ENCODE measurements at regions not wholly inside any gene's neighbourhood (a gene's known extent, or its start where the extent isn't known, plus 50 kb on each side); places are given as distances from the start of the nearest gene placed in this dataset.

- no peak for DNase-seq
Observed at GRCh38 chrX:69083361-69083760, 81.9 kb downstream of the PJA1 start.

- DNase-seq: no peak
Observed at GRCh38 chrX:69082753-69083150, 82.5 kb downstream of the PJA1 start.

DNA sequence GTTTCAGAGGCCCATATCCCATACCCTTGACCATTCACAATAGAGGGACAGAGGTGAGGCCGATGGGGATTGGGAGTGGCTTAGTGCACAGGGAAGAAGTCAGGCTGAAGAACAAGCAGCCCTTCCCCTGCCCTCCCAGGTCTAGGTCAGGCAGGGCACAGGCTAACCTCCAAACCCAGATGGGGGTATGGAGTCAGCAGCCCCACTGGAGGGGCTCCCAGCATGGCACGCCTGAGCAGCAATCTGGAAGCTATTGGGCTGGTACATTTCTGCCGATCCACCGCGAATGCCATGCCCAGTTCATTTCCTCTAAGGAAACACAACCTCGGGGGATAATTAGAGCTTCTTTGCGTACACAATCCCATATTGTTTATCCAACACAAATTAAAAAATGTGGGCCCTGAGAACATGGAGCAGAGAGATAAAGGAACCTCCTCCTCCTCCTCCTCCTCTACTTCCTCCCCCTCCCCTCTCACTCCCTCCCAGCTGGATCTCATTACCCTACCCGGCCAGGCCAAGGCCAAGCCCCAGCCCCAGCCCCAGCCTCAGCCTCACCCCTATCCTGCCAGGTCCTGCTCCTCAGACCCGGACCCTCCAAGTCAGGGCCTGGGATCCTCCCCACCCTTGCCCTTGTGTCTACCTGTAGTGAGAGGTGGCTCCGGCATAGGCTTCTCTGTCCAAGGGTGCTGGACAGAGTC lies 83.0 kb downstream of the PJA1 start:
- DNase-seq: no peak

DNA sequence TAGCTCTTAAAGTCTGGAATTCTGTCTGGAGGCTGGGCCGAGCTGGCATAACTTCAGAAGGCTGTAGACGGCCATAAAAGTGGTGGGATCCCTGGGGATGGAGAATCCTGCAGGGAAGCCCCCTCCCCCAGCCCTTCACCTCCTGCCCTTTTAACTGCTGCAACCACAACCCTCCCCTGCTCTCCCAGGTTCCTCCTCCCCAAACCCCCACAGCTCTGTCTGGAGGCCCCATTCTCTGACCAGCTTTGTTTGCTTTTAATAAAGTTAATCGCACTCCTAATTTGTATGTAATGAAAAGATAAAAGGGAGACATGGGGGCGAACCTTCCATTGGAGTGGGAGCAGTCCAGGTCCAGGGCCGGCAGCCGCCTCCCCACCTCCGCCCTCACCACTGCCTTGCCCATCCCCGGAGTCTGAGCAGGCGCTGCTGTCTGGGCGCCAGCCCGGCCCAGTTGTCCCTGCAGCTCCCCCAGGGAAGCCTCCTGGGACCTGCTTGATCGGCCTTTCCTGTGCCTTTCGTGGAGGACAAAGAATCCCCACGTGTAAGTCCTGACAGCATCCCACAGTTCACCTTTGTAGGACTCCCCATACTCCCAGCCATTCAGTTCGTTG lies 84.3 kb downstream of the PJA1 start:
- DNase-seq: peak; percentile 6

GRCh38 chrX:69079268-69079667 lies 86.0 kb downstream of the PJA1 start:
- peak; percentile 22 for DNase-seq

GRCh38 chrX:69077895-69078455 lies 87.3 kb downstream of the PJA1 start:
- no peak for DNase-seq

- no peak for DNase-seq
Observed at GRCh38 chrX:69076088-69076487, 89.2 kb downstream of the PJA1 start.

GRCh38 chrX:69074726-69075125 lies 90.5 kb downstream of the PJA1 start:
- no peak for DNase-seq

- no peak for DNase-seq
Observed at GRCh38 chrX:69073721-69074120, 91.5 kb downstream of the PJA1 start.

DNA sequence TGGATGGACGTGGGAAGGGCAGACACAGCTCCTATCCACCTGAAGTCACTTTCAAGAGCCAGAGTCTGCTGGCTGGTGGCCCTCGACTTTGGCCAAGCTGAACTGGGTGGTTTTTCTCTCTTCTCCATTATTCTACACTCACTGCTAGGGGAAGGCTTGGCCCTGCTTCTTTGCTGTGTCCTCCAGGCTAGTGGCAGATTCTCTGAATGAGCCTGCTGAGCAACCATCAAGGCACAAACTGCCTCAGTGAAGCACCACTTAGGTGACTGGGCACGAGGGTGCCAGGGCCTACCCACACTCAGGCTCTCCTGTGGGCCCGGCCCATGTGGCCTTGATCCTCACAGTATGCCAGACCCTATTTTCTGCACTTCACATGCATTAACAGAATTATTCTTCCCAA lies 92.0 kb downstream of the PJA1 start:
- DNase-seq: no peak

- no peak for DNase-seq
Observed at GRCh38 chrX:69072486-69073006, 92.7 kb downstream of the PJA1 start.

- DNase-seq: no peak
Observed at GRCh38 chrX:69070949-69071650, 94.2 kb downstream of the PJA1 start.

- DNase-seq: no peak
Observed at GRCh38 chrX:69069876-69070275, 95.4 kb downstream of the PJA1 start.

GRCh38 chrX:69069086-69069445 lies 96.2 kb downstream of the PJA1 start:
- DNase-seq: no peak

DNA sequence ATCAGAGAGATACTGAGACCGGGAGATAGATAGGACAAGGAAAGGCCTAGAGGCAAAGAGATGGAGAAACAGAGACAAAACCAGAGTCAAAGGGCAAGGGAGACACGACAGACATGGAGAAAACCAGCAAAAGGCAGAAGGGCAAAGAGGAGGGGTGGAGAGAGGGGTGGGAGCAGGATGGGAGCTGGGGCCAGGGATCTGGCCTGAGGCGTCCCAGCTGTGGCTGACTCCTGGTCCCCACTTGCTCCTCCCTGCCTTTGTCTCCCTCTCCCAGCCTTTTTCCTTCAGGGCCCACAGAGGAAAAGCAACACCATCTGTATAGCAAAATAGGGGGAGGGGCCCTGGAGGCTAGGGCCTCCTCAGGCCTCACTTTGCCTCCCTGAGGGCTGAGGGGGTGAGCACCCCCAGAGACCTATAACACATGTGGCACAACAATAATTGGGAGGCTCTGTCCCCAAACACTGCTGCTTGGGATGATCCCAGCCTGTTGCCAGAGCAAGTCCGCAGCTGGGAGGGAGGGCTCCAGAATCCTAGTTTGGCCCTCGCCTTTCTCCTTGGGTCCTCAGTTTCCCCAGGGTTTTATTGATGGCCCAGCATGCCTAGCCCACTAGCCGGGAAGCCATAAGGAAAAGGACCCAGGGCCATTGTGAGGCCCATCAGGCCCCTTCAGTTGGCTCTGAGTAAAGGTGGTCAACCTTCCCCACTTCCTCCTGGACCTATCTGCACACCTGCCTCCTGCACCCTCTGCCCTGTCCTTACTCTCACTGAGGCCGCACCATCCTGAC lies 96.8 kb downstream of the PJA1 start:
- DNase-seq: no peak

DNA sequence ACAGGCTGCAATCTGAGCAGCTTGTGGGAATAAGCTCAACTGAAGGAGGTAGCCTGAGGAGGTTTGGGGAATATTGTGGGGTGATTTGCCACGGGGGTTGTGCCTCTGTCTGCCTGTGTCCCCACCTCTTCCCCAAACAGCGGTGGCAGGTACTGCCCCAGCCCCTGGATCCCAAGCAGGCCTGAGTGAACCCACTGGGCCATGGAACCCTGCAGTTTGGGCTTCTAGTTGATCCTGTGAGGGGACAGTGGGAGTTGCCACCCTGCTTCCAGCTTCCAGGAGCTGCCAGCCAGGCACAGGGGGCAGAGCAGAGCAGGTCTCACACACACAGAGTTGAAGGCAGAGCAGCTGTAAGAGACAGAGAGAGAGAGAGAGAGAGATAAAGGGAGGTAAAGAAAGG lies 97.4 kb downstream of the PJA1 start:
- DNase-seq: no peak

DNA sequence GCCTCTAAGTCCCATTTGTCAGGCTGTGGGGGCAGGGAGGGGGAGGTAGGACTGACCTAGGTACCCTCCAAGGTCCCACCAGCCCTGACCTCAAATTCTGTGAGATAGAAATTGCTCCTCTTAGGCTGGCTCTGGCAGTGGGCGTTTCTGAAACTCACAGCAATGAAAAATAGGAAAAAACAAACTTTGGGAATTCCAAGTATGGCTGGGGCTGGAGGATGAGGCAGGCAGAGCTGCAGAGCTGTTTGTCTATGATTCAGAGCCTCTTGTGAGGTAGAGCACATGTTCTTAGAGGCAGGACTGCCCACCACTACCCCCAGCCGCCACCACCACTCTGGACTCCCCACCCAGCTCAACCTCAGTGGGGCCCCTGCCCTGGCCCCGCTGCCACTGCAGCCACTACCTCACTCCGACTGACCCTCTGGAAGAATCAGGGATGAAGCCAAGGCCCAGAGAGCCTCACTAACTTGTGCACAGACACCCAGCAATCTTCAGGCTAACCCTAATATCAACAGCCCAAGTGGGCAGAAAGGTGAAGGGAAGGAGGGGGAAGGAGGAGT lies 98.2 kb downstream of the PJA1 start:
- DNase-seq: peak; percentile 26

GRCh38 chrX:69066021-69066757 lies 99.1 kb downstream of the PJA1 start:
- no peak for DNase-seq

GRCh38 chrX:69065451-69065850 lies 99.8 kb downstream of the PJA1 start:
- DNase-seq: peak; percentile 51

DNA sequence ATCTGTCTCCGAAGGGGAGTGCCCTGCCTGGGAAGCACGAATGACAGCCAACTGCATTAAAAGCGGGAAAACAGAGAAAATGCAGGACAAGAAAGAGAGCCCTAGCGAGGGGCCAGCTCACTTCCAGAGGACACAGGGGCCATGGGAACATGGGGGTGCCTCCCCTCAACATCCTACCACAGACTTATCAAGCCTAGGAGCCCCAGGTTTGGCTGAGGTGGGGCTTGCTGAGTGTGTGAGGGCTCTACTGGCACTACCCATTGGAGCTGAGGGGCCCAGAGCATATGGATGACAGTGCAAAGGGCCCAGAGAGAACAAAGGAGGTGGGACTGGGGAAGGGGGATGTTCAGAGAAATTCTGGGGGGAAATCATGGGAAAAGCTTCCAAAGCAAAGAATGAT lies 101.8 kb downstream of the PJA1 start:
- DNase-seq: no peak

GRCh38 chrX:69062493-69062892 lies 102.8 kb downstream of the PJA1 start:
- no peak for DNase-seq

Measured in fibroblast of skin of right quadriceps (primary cell).